H1 (cell line): ENCODE measurements at regions not wholly inside any gene's neighbourhood (a gene's known extent, or its start where the extent isn't known, plus 50 kb on each side); places are given as distances from the start of the nearest gene placed in this dataset.

Experiments
- CTCF ChIA-PET: fragments of 300-600 bp; sonication (Branson Sonifier 250); formaldehyde crosslinking; loops from one replicate; lab custom pipeline; 2021; ENCODE audit not compliant: partially characterized antibody; lab: Charles Lee
- POLR2A ChIA-PET: fragments of 300-600 bp; sonication (Branson Sonifier 250); formaldehyde crosslinking; loops from one replicate; lab custom pipeline; 2021; ENCODE audit warnings: inconsistent platforms; ENCODE audit not compliant: partially characterized antibody; lab: Charles Lee
- DNase-seq, 2 experiments: peaks; one replicate each; pipeline versions ENCODE4 v3.0.0 to v3.0.0-alpha.2; 2010 to 2022; ENCODE audit warnings: low spot score in 2 of 2, low read depth in 1 of 2, mixed read lengths in 1 of 2
- FAIRE-seq: peaks from 2 replicates; lab custom pipeline; 2011; peaks lifted over from hg19 to GRCh38; lab: Jason Lieb, UNC
- H2AFZ ChIP-seq: 2 replicates; pipeline ENCODE4 v1.8.1; 2012; ENCODE audit warnings: low read length, inconsistent platforms
- H2AK5ac ChIP-seq: 2 replicates; pipeline ENCODE4 v1.6.1; 2013; ENCODE audit warnings: low read depth, low read length
- H2BK120ac ChIP-seq: replicated peaks from 2 replicates; pipeline ENCODE3; 2013; ENCODE audit warnings: low read depth, low read length, inconsistent platforms
- H2BK12ac ChIP-seq: 2 replicates; pipeline ENCODE4 v1.6.1; 2013; ENCODE audit warnings: low read depth, low read length
- H2BK15ac ChIP-seq: 2 replicates; pipeline ENCODE4 v1.6.1; 2013; ENCODE audit warnings: low read length
- H2BK20ac ChIP-seq: 2 replicates; pipeline ENCODE4 v1.6.1; 2013; ENCODE audit warnings: low read length
- H2BK5ac ChIP-seq: 2 replicates; pipeline ENCODE4 v1.6.1; 2013; ENCODE audit warnings: low read depth, low read length
- H3K14ac ChIP-seq: 2 replicates; pipeline ENCODE4 v1.6.1; 2013; ENCODE audit warnings: inconsistent platforms; ENCODE audit not compliant: insufficient read length
- H3K18ac ChIP-seq: 2 replicates; pipeline ENCODE4 v1.6.1; 2013; ENCODE audit warnings: low read length; ENCODE audit errors: extremely low read depth
- H3K23ac ChIP-seq: 2 replicates; pipeline ENCODE4 v1.6.1; 2013; ENCODE audit warnings: inconsistent platforms; ENCODE audit not compliant: insufficient read length
- H3K23me2 ChIP-seq: 2 replicates; pipeline ENCODE4 v1.6.1; 2013; ENCODE audit warnings: low read depth, low read length
- H3K27ac ChIP-seq: 2 replicates; pipeline ENCODE4 v1.6.1; 2011; ENCODE audit warnings: low read depth, low read length, inconsistent platforms
- H3K27me3 ChIP-seq, 4 experiments: replicated peaks in 1 of 4; 1 replicate in 1 of 4; 2 replicates in 3 of 4; pipeline versions ENCODE4 v1.6.1 to v1.8.1; 2011 to 2013; ENCODE audit warnings: low read length in 3 of 4, mild to moderate bottlenecking in 3 of 4, inconsistent platforms in 2 of 4, mixed read lengths in 2 of 4, moderate library complexity in 1 of 4; ENCODE audit not compliant: control insufficient read depth in 3 of 4, insufficient read depth in 3 of 4; ENCODE audit errors: extremely low read depth in 1 of 4
- H3K36me3 ChIP-seq, 4 experiments: 2 replicates each; pipeline versions ENCODE4 v1.6.1 to v1.8.1; 2011 to 2013; ENCODE audit warnings: mild to moderate bottlenecking in 4 of 4, low read length in 3 of 4, moderate library complexity in 2 of 4, control low read depth in 1 of 4, inconsistent platforms in 1 of 4; ENCODE audit not compliant: insufficient read depth in 4 of 4, control insufficient read depth in 2 of 4
- H3K4ac ChIP-seq: replicated peaks from 2 replicates; pipeline ENCODE3; 2013; ENCODE audit warnings: low read length, low read depth, mixed read lengths, inconsistent platforms; ENCODE audit not compliant: insufficient read length
- H3K4me1 ChIP-seq, 4 experiments: replicated peaks in 1 of 4; 1 replicate in 1 of 4; 2 replicates in 3 of 4; pipeline versions ENCODE4 v1.6.1 to v1.8.1; 2011 to 2013; ENCODE audit warnings: low read length in 3 of 4, inconsistent platforms in 2 of 4, mixed read lengths in 1 of 4; ENCODE audit not compliant: insufficient read depth in 4 of 4, control insufficient read depth in 3 of 4
- H3K4me2 ChIP-seq, 2 experiments: 2 replicates each; pipeline versions ENCODE4 v1.6.1 to v1.8.1; 2011 to 2013; ENCODE audit warnings: low read depth in 2 of 2, low read length in 2 of 2, control low read depth in 1 of 2, inconsistent platforms in 1 of 2, mild to moderate bottlenecking in 1 of 2; ENCODE audit not compliant: insufficient read depth in 1 of 2
- H3K4me3 ChIP-seq, 4 experiments: fragments of 200-600, 300-600 bp in 1 of 4; sonication (generic), shearing (Covaris generic), sonication (Bioruptor Twin) in 1 of 4; 2 replicates each; pipeline versions ENCODE4 v1.5.1 to v1.8.1; 2011 to 2016; ENCODE audit warnings: low read length in 4 of 4, low read depth in 3 of 4, control low read depth in 2 of 4, inconsistent platforms in 2 of 4, mild to moderate bottlenecking in 2 of 4, mixed read lengths in 1 of 4, moderate library complexity in 1 of 4; ENCODE audit not compliant: insufficient read depth in 2 of 4; ENCODE audit errors: extremely low read depth in 1 of 4
- H3K56ac ChIP-seq: replicated peaks from 2 replicates; pipeline ENCODE3; 2013; ENCODE audit warnings: low read depth, mild to moderate bottlenecking, mixed read lengths, low read length, inconsistent platforms; ENCODE audit not compliant: insufficient read length
- H3K79me1 ChIP-seq: 2 replicates; pipeline ENCODE4 v1.6.1; 2013; ENCODE audit warnings: low read depth, low read length, control low read depth
- H3K79me2 ChIP-seq, 2 experiments: 2 replicates each; pipeline versions ENCODE4 v1.6.1 to v1.8.1; 2012 to 2013; ENCODE audit warnings: low read length in 2 of 2, mild to moderate bottlenecking in 2 of 2, inconsistent platforms in 1 of 2; ENCODE audit not compliant: insufficient read depth in 2 of 2, control insufficient read depth in 1 of 2
- H3K9ac ChIP-seq, 4 experiments: replicated peaks in 1 of 4; 1 replicate in 1 of 4; 2 replicates in 3 of 4; pipeline versions ENCODE4 v1.6.1 to v1.8.1; 2011 to 2013; ENCODE audit warnings: low read depth in 3 of 4, low read length in 3 of 4, control low read depth in 2 of 4, mild to moderate bottlenecking in 2 of 4, moderate library complexity in 2 of 4, inconsistent platforms in 1 of 4; ENCODE audit errors: extremely low read depth in 1 of 4
- H3K9me3 ChIP-seq, 2 experiments: 2 replicates each; pipeline versions ENCODE4 v1.6.1 to v1.8.1; 2012 to 2013; ENCODE audit warnings: mild to moderate bottlenecking in 2 of 2, moderate library complexity in 2 of 2, control low read depth in 1 of 2, inconsistent platforms in 1 of 2, low read depth in 1 of 2, low read length in 1 of 2, mixed read lengths in 1 of 2; ENCODE audit not compliant: insufficient read depth in 2 of 2
- H4K20me1 ChIP-seq, 2 experiments: replicated peaks in 1 of 2; 2 replicates each; pipeline versions ENCODE3 to v1.8.1; 2011 to 2013; ENCODE audit warnings: inconsistent platforms in 2 of 2, low read length in 2 of 2, mild to moderate bottlenecking in 1 of 2; ENCODE audit not compliant: insufficient read depth in 2 of 2, control insufficient read depth in 1 of 2
- H4K5ac ChIP-seq: 2 replicates; pipeline ENCODE4 v1.6.1; 2013; ENCODE audit warnings: low read length, low read depth, mixed read lengths, inconsistent platforms; ENCODE audit not compliant: insufficient read length
- H4K8ac ChIP-seq: 2 replicates; pipeline ENCODE4 v1.8.0; 2013; ENCODE audit warnings: mild to moderate bottlenecking, moderate library complexity, low read length, inconsistent platforms; ENCODE audit not compliant: insufficient read depth; ENCODE audit errors: extremely low read depth
- H4K91ac ChIP-seq: replicated peaks from 2 replicates; pipeline ENCODE3; 2013; ENCODE audit warnings: low read length, mixed read lengths, inconsistent platforms; ENCODE audit not compliant: insufficient read length
- BCL11A ChIP-seq, 2 experiments: IDR thresholded peaks; one replicate each; pipeline ENCODE4 v1.6.1; 2011; ENCODE audit warnings: low read depth in 2 of 2, low read length in 2 of 2, mild to moderate bottlenecking in 2 of 2
- BRCA1 ChIP-seq: IDR thresholded peaks from 2 replicates; pipeline ENCODE4 v1.6.1; 2012; ENCODE audit warnings: low read depth, low read length, improper control_type of control experiment
- CBX8 ChIP-seq: fragments of 300-800, 300-1000 bp; sonication (generic); IDR thresholded peaks from 2 replicates; pipeline ENCODE4 v1.7.1; 2016; ENCODE audit warnings: low read depth, low read length, borderline replicate concordance
- CHD2 ChIP-seq: IDR thresholded peaks from 2 replicates; pipeline ENCODE4 v1.6.1; 2012; ENCODE audit warnings: low read length, improper control_type of control experiment
- CREB1 ChIP-seq: IDR thresholded peaks from 2 replicates; pipeline ENCODE4 v1.6.1; 2012; ENCODE audit warnings: inconsistent platforms
- EGR1 ChIP-seq: IDR thresholded peaks from 2 replicates; pipeline ENCODE4 v1.6.1; 2011; ENCODE audit warnings: low read depth, low read length, borderline replicate concordance
- EP300 ChIP-seq, 2 experiments: IDR thresholded peaks; 1 replicate in 1 of 2; 2 replicates in 1 of 2; pipeline ENCODE4 v1.6.1; 2011 to 2012; ENCODE audit warnings: low read depth in 2 of 2, low read length in 2 of 2, mild to moderate bottlenecking in 2 of 2, borderline replicate concordance in 1 of 2, inconsistent platforms in 1 of 2, moderate library complexity in 1 of 2
- HDAC6 ChIP-seq: IDR thresholded peaks from one replicate; pipeline ENCODE4 v1.7.1; 2012; ENCODE audit warnings: low read depth, mild to moderate bottlenecking, inconsistent platforms, low read length, moderate library complexity
- MAX ChIP-seq: IDR thresholded peaks from 2 replicates; pipeline ENCODE4 v1.6.1; 2012; ENCODE audit warnings: inconsistent platforms
- POLR2AphosphoS5 ChIP-seq: IDR thresholded peaks from 2 replicates; pipeline ENCODE4 v1.6.1; 2011; ENCODE audit warnings: low read depth, low read length
- RBBP5 ChIP-seq: IDR thresholded peaks from 2 replicates; pipeline ENCODE4 v1.7.1; 2012; ENCODE audit warnings: low read depth, mild to moderate bottlenecking, inconsistent platforms, low read length, moderate library complexity, borderline replicate concordance
- RFX5 ChIP-seq: IDR thresholded peaks from 2 replicates; pipeline ENCODE4 v1.6.1; 2011; ENCODE audit warnings: low read depth, low read length, improper control_type of control experiment, borderline replicate concordance
- SIX5 ChIP-seq: IDR thresholded peaks from 2 replicates; pipeline ENCODE4 v1.6.1; 2011; ENCODE audit warnings: mild to moderate bottlenecking, low read depth, low read length
- WGBS, 2 experiments: shearing (Covaris generic) in 1 of 2; methylation state at CpG; one replicate each; pipeline versions ENCODE4 v1.1.6 to v1.1.7; 2013 to 2015; ENCODE audit warnings: low lambda C conversion rate in 2 of 2, mixed read lengths in 2 of 2, inconsistent platforms in 1 of 2, low coverage in 1 of 2, missing lambda C conversion rate in 1 of 2; ENCODE audit not compliant: insufficient replicate concordance in 2 of 2, insufficient coverage in 1 of 2, insufficient read length in 1 of 2; ENCODE audit errors: extremely low coverage in 1 of 2, missing lambda C conversion rate in 1 of 2; 5-methylcytosine and 5-hydroxymethylcytosine counted together

DNA sequence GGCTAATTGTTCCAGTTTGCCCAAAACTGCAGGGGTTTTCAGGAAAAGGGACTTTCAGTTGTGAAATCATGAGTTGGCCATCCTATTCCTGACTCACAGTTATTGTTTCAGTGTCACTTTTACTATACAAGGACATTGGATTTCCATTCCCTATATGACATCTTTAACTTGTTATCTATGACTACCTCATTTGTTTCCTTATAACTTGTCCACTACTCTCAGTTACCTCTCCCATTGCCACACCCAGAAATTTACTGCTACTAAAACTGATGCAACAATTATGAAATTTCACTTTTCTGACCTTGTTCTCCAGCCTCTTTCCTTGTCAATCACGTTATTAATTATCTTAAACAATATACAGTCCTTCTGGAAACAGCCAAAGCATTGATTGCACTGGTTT is 116.5 kb upstream of the ZNF804A start:
- H3K23me2 ChIP-seq: no peaks in the 10 kb centered on the region
- no peak for TF ChIP-seq RBBP5
- TF ChIP-seq HDAC6: no peak
- no peak for TF ChIP-seq CREB1
- no peak for TF ChIP-seq MAX
- TF ChIP-seq EP300 (IDR thresholded peaks at IDR 0.05; ENCODE audit: borderline replicate concordance in 1 of 2, low read depth in 2 of 2, low read length in 2 of 2): no peak
- no peak for TF ChIP-seq CBX8
- no peak for TF ChIP-seq CHD2
- no peak for TF ChIP-seq POLR2AphosphoS5
- TF ChIP-seq EGR1: no peak
- no peak for TF ChIP-seq SIX5
- TF ChIP-seq RFX5: no peak
- TF ChIP-seq BRCA1: no peak
- no peak for TF ChIP-seq BCL11A (IDR thresholded peaks at IDR 0.05; ENCODE audit: low read depth in 2 of 2, low read length in 2 of 2)

More for the DNA sequence above, 116.5 kb upstream of the ZNF804A start:
- Histone ChIP-seq H3K56ac (no peak overlapping the region), H2BK20ac (no peak overlapping the region), H4K20me1 (no peaks in the 10 kb centered on the region), H3K4ac (no peak overlapping the region), H3K27me3 (no peaks in the 10 kb centered on the region), H3K14ac (no peak overlapping the region), H2BK15ac (no peak overlapping the region), H3K27ac (no peak overlapping the region), H3K9ac (no peak overlapping the region), H2BK12ac (no peak overlapping the region), H3K4me3 (no peak overlapping the region), H4K5ac (no peak overlapping the region), H2BK120ac (no peak overlapping the region), H3K4me2 (no peak overlapping the region), H2AK5ac (no peak overlapping the region), H4K91ac (no peak overlapping the region), H2BK5ac (no peak overlapping the region), H3K23ac (no peak overlapping the region), H3K4me1 (no peaks in the 10 kb centered on the region), H3K79me1 (no peaks in the 10 kb centered on the region), H3K36me3 (no peaks in the 10 kb centered on the region), H4K8ac (no peak overlapping the region), H3K18ac (no peak overlapping the region), H3K9me3 (no peaks in the 10 kb centered on the region), H3K79me2 (no peaks in the 10 kb centered on the region), H2AFZ (no peak overlapping the region)
- POLR2A ChIA-PET: no interaction called here
- DNase-seq (no peak), FAIRE-seq (no peak)
- CTCF ChIA-PET: no interaction called here
- WGBS, 2 experiments: 100% methylated on average over 1 of the region's 1 CpG; no CpG with 5 or more reads in 1 of the 2 experiments
